GM19438 (cell line): ENCODE measurements at regions not wholly inside any gene's neighbourhood (a gene's known extent, or its start where the extent isn't known, plus 50 kb on each side); places are given as distances from the start of the nearest gene placed in this dataset.

ENCODE experiments used
- ATAC-seq: cut with Tn5 transposase; IDR thresholded peaks from one replicate; pipeline ENCODE4 v1.9.1; 2021; ENCODE audit warnings: low read depth; ENCODE audit not compliant: unreplicated experiment

DNA sequence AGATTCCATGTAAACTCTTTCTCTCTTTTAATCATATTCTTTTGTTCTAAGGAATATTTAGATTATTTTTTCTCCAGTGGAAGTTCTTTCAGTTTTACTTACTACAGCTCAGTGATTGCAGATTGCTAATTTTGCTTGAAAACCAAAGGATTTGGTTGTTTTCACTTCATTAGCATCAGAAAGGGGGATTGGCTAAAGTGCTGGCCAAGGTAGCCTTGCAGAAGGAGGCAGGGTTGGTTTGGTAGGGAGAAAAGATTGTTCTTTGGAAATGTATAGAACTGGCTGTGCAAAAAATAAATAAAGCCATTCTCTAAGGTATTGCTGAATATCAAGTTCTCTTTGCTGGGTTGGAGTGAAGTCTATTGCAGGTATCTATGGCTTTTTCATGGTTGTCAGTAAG lies 92.6 kb downstream of the FAT3 start:
- ATAC-seq = no peak

DNA sequence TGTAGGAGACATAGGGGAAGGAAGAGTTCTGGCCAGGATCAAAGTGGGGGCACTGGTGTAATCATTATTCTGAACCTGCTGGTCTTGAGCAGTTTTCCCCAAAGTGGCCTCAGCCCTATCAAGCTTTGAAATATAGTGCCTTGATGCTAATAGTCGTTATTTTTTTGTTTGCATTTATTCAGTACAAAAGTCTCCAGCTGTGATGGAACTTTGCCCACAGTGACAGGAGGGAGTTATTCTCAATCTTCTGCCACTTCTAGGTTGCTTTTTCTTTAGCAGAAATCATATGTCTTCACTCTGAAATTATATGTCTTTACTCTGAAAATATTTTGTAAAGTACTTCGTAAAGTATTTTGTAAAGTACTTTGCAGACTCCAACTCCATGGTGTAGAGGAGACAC lies 93.1 kb downstream of the FAT3 start:
- no peak for ATAC-seq

DNA sequence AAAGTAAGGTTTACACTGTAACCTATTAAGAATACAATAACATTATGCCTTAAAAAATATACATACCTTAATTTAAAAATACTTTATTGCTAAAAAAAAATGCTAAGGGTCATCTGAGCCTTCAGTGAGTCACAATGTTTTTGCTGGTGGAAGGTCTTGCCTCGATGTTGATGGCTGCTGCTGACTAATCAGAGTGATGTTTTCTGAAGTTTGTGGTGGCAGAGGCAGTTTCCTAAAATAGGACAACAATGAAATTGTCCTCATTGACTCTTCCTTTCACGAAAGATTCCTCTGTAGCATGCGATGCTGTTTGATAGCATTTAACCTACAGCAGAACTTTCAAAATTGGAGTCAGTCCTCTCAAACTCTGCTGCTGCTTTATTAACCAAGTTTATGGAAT lies 97.6 kb downstream of the FAT3 start:
- ATAC-seq = no peak

DNA sequence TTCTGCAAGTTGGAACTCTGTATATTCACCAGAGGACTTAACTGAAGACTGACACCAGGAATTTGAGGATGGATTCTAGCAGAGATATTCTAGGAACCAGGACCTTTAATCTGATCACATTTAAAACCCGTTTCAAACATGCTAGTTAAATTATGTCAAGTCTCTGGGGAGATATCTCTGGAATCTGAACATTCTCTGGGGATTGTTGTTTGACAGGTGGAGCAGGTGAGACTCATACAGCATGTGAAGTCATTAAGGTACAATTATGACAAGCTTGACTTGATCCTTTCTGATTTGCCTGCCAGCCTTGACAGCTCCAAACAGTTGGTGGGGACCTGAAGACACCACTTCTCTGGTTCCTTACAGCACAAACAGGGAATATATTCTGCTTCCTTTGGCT lies 100.3 kb downstream of the FAT3 start:
- ATAC-seq = no peak

DNA sequence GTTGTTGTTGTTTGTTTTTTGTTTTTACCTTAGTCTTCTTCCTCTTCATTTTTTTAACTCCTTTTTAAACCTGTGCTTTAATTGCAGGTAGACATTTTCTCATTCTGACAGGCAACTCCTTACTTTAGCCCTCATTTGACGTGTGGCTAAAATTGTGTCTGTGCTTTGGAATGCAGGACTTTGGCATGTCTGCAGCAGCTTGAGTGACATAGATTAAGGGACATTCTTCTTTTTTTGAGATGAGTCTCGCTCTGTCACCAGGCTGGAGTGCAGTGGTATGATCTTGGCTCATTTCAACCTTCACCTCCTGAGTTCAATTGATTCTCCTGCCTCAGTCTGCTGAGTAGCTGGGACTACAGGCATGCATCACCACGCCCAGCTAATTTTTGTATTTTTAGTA lies 100.8 kb downstream of the FAT3 start:
- no peak for ATAC-seq

DNA sequence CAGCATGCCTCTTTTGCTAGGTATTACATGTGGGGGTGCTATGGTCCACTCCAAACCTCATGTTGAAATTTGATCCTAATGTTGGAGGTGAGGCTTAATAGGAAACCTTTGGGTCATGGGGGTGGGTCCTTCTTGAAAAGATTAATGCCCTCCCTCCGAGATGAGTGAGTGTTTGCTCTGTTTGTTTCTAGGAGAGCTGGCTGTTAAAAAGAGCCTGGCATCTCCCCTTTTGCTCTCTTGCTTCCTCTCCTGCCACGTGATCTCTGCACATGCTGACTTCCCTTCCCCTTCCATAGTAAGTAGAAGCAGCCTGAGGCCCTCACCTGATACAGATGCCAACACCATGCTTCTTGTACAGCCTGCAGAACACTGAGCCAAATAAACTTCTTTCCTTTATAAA lies 104.5 kb downstream of the FAT3 start:
- no peak for ATAC-seq

DNA sequence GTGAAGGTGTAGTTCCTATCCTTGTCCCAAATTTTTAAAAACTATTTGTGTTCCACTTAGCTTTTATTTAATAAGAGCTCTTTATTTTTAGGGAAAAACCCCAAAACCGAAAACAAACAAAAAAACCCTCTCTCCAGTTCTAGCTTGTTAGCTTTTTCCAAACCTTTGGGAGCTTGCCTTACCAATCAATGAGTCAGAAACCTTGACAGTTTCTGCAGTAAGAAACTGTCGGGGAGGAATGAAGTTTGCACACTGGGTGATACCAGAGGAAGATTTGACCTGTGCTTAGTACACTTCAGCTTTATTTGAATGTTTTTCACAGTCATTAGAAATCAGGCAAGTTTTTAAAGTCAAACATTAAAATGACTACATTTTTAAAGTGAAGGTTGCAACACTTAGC lies 105.0 kb downstream of the FAT3 start:
- ATAC-seq = no peak

DNA sequence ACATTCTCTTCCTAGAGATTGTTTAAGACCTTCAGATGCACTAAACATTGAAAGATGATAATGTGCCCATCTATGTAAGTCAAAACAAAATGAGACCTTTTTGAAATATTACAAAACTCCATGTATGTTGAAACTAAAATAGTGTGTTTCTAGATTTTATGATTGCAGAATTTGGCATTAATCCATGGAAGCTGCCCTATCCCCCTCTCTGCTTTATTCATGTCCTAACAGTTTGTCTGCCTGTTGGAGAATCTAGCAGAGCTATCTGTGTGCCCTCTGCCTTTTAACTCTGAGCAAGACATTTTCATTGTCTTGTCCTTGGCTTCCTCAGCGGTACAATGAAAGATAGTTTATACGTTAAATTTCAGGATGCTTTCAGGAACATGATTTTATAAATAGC lies 105.5 kb downstream of the FAT3 start:
- no peak for ATAC-seq

DNA sequence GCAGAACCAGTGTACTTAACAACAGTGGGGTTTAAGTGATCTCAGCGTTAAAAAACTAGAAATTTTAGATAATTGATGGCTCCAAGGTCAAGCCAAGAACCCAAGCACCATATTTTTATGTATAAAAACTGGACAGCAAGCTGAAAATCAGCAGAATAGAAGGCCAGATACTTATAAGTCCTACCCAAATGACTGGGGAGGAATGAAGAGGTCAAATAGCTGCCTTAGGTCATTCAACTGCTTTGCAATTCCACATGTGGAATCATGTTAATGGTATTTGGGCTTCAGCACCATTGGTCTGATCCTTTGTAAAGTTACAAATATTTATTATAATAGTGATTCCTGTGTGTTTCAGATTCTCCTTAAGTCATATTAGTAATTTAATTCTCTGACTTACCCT lies 108.4 kb downstream of the FAT3 start:
- no peak for ATAC-seq

DNA sequence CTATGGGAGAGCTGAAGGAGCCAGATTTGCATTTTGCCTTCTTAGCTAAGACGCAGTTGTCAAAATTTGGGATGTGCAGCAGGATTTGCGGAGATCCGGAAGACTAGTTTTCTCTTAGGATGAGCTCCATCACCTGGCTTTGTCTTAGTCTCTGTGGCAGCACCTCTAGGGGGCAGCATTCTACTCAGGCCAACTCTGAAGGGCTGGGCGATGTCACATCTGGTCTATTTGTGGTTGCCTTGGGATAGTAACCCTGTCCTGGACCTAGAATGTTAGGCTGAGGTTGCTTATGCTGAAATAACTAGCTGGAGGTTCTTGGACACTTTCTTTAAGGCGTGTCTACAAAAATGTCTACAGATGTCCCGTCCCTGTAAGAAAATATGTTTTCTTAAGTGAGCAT lies 116.2 kb downstream of the FAT3 start:
- peak; percentile 64 for ATAC-seq

DNA sequence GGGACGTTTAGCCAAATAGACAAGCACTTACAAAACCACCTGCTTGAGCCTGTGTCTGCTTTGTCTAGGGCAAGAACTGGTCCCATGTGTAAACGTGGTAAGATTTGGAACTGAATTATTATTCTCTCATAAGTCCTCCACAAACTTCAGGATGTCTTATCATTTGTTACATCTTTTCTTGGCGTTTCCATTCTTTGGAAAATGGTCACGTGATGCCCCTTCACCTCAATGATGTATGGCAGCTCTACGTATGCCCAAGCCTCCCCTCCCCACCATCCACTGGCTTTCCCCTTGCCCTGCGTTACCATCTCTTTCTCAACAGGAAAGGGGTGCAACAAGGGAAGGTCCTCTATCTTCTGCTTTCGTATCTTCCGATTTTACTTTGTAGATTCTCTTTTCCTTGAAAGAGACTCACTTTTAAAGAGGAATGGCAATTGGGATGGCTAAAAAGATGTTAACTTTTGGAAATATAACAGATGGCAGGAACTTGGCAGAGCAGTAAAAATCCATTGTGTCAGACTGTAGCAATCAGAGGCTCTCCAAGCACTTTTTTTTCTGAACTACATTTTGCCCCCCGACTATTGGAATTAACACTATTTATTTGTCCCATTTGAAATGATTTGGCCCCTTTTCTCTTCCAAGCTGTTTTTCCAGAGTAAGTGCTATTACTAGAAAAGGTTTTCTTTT lies 117.6 kb downstream of the FAT3 start:
- no peak for ATAC-seq

DNA sequence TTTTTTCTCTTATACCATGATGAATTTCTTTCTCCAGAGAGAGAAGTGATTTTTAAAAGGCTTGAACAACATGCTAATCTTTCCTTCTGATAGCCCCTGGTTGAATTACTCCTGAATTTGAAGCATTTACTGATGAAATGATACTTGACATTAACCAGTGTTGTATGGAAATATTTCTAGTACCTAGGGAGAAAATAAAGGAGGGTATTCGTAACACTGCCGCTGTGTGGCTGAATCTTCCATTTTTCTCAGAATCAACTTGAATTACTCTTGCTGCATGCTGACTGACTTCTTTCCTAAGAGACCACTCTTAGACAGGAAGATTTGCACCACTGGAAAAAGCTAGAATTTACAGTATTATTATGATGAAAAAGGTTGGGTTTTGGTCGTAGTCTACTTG lies 118.3 kb downstream of the FAT3 start:
- no peak for ATAC-seq

DNA sequence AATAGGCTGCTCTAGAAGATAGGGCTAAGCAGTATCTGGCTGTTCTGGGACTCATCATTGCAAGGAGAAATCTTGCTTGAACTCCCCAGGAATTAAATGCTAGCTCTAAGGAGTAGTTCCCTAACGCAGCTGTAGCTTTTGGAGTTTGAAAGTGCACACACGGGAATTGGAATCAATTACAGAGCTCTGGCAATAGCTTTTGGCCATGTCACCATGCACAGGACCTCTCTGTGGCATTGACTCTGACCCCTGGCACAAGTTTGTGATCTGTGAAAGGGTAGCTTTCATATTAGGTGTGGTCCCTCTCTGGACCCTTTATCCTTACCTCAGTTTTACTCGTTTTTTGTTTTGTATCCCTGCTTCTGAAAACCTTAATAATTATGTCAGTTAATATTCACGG lies 121.6 kb downstream of the FAT3 start:
- no peak for ATAC-seq

DNA sequence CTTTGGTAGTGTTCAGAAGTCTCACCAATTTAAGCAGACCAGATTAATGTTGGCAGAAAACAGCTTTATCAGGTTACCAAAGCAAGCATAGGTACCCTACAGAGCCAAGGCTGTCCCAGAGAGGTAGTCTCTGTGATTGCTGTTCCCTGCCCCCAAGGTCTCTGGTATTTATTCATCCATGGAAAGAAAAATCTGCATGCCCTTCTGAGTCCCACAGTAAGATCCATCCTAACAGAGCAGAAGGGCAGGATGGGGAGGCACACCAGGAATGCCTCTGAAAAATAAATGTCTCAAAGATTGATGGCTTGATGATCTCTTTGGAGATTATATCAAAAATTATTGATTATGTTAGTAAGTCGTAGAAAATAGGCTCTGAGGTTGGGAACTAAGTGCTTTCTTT lies 122.8 kb downstream of the FAT3 start:
- ATAC-seq = no peak

DNA sequence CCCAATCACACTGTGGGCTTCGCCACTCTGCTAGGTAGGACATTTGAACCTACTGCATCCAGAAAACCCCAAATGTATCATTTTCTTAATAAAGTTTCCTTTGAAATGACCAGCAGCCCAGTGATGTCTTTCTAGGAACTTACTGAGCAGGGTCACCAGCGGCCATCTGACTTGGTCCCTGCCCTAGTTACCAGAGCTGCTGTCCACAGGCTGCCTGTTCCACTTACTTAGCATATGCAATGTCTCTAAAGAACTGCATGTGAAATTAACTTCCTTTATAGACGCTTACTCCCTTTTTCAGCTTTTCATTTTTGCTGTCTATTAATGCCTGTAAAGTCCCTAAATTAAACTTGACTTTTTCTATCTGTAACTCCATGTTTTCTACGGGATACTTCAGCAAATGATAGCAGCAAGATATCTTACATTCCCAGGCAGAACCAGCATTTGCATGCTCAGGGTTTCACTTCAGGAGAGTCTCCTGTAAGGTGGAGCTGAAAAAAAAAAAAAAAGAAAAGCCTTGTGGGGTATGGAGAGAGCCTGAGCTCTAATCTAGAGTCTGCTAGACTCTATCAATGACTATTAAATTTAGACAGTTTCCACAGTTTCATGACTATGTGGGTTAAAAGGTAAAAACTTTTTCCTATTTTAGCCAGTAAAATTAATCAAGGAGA lies 125.0 kb downstream of the FAT3 start:
- no peak for ATAC-seq

DNA sequence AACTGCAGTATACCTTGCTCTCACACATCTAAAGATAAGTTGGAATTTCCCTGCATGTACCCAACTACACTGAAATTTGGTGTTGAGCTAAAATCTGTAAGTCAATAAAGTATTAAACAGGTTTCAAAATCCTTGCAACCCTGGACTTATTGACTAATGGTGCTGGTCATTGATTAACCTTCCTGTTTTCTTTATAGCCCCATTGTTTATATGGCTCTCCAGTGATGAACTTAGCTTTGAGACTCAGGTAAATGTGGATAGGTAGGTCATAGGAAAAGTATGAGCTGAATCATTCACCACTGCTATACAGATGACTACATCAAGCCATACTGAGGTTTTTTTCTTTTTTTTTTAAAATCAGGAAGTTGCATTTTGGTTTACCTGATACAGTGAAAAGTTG lies 132.7 kb downstream of the FAT3 start:
- no peak for ATAC-seq

DNA sequence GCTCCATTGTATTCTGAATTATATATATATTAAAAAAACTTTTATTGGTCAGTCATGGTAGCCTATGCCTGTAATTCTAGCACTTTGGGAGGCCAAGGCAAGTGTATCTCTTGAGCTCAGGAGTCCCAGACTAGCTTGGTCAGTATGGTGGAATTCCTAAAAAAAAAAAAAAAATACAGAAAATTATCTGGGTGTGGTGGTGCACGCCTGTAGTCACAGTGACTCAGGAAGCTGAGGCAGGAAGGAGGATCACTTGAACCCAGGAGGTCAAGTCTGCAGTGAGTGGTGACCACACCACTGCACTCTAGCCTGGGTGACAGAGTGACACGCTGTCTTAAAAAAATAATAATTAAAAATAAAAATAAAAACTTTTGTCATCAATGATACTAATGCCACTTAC lies 133.2 kb downstream of the FAT3 start:
- ATAC-seq = no peak

DNA sequence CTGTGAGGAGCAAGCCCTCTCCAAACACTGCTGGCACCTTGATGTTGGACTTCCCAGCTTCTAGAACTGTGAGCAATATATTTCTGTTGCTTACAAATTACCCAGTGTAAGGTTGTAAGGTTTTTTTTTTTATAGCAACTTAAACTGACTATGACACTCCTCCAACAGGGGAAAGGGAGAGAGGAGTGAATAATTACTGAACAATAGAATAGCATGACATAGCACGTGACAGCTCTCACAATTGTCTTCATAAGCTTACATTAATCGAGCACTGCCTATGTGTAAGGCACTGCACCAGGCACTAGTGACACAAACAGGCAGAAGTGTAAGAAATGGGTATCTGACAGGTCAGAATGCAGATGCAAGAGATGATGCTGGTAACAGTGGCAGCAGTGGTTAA lies 136.9 kb downstream of the FAT3 start:
- no peak for ATAC-seq

DNA sequence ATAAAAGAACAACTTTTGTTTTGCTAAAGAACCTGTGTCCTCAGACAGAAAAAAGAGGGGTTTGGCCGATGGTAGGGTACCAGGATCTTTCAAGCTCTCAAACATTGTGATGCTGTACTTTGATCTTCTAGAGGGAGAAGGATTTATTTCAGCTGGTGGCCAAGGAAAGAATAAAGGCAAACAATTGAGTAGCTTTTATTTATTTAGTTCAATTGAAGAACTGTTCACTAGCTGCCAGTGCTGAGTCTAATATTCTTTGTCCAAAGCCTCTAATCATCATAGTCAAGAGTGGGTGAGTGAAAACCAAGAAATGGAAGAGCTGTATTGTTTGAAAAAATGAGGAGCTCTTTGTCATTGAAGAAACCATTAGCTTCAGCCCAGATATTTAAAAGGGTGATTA lies 138.4 kb downstream of the FAT3 start:
- no peak for ATAC-seq

DNA sequence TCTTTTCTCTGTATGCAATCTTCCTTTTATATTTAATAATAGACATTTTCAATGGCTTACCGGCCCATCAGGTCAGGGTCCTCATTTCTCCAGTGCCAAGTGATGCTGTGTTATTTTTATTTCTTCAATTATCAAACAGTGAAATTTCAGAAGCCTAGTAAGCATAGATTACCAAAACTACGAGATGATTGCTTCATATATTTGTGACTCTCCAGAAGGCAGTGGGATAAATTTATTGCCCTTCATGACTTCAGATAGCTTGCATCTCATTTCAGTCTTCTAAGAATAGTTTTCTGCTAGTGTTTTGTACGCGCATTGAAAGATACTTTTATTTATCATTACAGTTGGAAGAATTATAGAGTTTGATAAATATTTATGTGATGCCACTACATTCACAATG lies 139.6 kb downstream of the FAT3 start:
- no peak for ATAC-seq

DNA sequence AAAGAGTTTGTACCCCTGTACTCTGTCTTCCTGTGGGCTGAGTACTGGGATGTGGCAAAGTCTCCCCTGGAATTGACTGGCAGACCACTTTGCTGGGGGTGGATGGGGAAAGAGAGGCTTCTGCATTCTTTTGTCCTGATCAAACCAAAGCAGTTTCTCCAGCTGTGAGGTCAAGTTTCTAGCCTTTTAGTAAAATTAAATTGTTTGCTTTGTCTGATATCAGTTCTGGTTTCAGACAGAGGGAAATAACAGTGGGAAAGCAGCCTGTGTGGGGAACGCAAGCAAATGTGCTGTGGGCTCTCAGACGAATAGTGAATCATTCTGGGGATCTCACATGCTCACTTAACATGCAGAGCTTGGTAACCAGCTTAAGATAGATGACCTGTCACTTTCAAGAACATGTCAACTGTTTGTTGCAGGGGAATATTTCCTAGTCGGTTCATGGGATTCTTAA lies 151.6 kb downstream of the FAT3 start:
- no peak for ATAC-seq

DNA sequence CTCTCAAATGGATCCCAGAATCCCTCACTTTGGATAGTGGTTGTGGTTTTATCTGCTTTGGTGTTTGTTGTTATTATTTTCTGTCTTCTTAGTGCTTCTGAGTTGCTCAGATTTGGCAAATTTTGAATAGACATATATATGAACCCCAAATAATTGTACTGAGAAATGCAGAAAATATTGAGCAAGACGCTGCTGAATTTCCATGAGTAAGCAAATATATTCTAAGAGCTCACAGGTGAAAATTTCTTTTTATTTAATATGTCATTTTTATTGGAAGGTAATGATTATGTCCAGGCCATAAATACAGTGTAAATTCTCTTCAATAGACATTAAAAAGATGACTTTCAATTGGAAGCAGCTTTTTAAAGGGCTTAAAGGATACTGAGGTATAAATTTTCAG lies 152.1 kb downstream of the FAT3 start:
- ATAC-seq = no peak

DNA sequence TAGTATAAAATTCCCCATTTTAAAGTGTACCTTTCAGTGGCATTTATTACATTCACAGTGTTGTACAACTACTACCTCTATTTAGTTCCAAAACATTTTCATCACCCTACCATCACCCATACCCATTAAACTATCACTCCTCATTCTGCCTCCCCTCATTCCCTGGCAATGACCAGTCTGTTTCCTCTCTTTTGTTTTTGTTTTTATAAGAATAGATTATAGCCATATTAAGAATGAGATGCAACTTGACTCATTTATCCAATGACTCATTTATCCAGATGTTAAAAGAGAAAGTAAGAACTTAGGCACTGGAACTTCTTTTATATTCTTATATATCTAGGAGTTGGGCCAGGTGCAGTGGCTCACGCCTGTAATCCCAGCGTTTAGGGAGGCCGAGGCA lies 156.3 kb downstream of the FAT3 start:
- ATAC-seq = no peak
